Right renal cortex interstitium (tissue), 3 donors: ENCODE measurements at regions not wholly inside any gene's neighbourhood (a gene's known extent, or its start where the extent isn't known, plus 50 kb on each side); places are given as distances from the start of the nearest gene placed in this dataset.

Experiments
- DNase-seq, 3 donors: peaks; one replicate each; pipeline ENCODE4 v3.0.0-alpha.2; 2013; ENCODE audit warnings: low read depth in 3 of 3, low spot score in 2 of 3

DNA sequence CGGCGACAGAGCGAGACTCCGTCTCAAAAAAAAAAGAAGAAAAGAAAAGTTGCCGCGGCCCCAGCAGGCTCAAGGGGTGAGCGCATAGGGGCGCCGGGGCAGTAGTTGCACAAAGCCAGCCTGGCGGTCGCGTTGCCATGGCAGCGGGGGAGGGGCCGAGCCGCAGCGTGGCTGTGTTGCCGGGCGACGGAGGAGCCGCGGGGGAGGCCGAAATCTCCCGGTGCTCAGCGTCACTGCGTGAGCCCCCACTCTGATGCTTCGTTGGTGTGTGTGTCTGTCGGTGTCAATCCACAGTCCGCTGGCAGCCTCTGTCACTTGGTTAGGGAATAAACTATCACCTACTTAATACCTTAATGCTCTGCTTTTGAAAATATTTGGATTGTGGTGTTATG lies 82.9 kb upstream of the C1QTNF9B start:
- peak; percentile 58 to 71 (median 69) for DNase-seq

GRCh38 chr13:23983671-23984070 lies 86.4 kb upstream of the C1QTNF9B start:
- DNase-seq = no peak

- no peak for DNase-seq
Observed at GRCh38 chr13:23984546-23984945, 87.2 kb upstream of the C1QTNF9B start.

GRCh38 chr13:23985060-23985459 lies 87.8 kb upstream of the C1QTNF9B start:
- DNase-seq = no peak

DNA sequence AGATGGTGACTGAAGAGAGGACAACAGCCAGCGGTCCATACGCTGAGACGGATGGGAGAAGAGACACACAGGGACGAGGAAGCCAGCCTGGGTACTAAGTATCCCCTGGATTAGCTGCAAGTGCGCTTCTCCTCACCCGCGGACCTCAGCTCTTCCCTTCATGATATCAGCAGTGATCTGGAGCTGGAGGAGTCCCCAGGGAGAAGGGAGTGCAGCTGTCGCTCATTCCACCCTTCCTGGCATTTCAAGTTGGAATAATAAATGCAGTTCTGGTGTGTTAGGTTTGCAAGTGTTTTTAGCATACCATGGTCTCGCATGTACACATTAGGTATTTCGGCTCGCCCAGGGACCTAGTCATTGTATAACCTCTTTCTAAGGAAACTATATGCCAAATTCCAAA lies 88.5 kb upstream of the C1QTNF9B start:
- no peak for DNase-seq

DNA sequence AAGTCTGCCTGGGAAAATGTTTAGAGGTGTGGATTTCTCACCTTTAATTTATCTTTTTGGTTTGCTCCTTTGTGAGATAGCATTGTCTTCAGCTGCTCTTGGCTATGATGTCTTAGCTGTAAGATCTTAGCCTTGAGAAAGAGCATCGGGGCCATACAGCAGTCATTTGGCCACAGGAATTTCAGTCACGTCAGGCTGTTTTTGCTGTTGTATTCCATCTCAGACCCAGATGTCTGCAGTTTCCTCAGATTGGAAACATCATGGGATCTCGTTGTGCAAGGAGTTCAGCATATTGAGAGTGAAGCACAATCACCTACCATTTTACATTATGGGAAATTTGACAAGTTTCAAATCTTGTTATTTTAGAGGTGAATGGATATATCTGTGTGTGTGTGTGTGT lies 89.3 kb upstream of the C1QTNF9B start:
- DNase-seq = no peak

GRCh38 chr13:23987331-23987894 lies 90.1 kb upstream of the C1QTNF9B start:
- no peak for DNase-seq

DNA sequence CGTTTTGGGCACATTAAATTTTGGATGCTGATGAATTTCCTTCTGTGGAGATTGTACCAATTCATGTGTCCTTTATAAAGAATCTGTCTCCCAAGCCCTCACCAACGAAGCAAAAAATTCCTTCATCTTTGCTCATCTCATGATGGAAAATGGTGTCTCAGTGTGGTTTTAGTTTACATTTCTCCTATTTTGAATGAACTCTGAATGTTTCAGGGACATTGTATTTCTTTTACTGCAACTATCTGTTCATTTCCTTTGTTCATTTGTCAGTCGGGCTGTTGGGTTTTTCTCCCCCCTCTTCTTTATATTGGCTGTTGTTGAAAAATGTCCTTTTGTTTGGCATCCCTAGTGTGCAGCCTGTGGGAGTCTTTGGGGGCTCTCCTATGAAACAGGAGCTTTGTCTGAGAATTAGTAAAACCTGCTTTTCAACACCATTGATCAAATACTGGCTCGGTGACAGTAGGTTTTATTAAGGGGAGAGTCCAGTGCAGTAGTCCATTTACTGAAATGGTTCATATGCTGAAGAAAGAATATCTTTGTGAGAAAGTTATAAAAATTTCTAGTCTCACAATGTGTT lies 91.3 kb upstream of the C1QTNF9B start:
- no peak for DNase-seq

GRCh38 chr13:23990455-23990854 lies 93.2 kb upstream of the C1QTNF9B start:
- DNase-seq = no peak

DNA sequence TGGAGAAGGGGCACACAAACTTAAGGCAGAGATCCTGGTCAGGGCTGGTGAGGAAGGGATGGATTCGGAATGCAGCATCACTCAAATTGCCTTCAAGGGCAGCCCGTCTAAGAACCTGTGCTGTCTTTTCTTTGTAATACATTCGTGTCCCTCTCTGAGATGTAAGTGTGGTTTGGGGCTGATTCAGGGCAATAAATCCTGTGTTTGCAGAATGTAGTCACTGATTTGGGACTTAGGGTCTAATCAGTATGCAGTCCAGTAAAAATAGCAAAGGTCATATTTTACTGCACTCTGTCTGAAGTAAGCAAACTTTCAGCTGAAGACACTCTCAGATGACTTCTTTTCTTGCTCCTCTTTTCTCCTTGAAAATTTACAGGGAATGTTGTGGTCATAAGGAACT lies 93.8 kb upstream of the C1QTNF9B start:
- no peak for DNase-seq

DNA sequence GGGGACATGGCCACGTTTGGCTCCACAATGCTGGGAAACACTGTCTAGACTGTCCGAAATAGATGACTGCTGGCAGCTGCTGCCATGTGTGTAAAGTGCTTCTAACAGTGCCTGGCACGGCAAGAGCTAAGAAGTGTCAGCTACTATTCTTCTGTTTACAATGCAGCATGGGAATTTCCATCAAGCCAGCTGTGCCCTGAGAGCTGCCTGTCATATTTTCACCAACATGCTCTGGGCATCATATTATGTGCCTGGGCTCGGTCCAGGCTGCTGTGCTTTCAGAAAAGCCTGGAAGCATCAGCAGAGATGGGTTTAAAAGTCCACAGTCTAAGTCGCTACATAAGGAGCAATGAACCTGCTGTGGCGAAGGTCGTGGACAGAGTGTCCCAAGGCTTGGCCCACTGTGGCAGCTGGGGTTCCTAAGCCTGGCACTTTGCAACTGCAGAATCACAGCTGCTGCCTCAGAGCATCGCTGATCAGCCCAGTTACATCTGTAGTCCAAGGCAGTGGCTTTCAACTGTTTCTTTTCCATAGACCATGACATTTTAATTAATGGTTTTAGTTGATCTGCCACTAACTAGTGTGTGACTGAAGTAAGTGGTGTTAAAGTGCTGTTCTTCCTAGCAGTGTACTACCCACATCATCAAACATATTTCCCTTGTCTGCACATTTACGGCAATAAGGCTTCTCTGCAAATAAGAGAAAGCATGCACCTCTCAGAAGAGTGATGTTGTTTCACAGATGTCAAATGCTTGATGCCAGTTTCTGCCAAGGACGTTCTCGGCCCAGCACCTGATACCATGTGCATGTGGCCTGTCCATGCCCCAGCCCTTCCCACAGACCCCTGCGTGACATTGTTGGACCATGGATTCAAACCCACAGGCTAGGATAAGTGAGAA lies 95.7 kb upstream of the C1QTNF9B start:
- no peak for DNase-seq

GRCh38 chr13:23993680-23993985 lies 96.3 kb upstream of the C1QTNF9B start:
- DNase-seq = no peak

GRCh38 chr13:23995283-23996073 lies 98.2 kb upstream of the C1QTNF9B start:
- DNase-seq = no peak

DNA sequence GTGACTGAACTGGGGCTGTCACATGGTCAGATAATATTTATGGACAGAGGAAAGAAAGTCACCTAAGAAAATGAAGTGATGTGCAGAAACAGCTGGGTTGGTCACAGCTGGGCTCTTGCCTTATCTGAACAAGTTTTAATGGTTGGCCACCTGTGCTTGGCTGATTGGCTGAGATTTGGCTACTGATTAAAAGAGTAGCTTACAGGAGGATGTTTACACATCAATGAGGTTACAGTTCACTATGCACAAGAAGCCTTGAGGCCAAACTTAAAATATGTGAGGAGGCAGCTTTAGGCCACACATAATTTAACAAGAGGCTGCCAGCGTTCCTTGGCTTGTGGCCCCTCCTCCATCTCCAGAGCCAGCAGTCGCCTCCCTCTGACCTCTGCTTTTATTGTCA lies 99.2 kb upstream of the C1QTNF9B start:
- DNase-seq = no peak

GRCh38 chr13:23999424-23999823 lies 102.1 kb upstream of the C1QTNF9B start:
- DNase-seq = no peak

GRCh38 chr13:24002206-24002815 lies 105.0 kb upstream of the C1QTNF9B start:
- no peak for DNase-seq

- DNase-seq = no peak
Observed at GRCh38 chr13:24004142-24004899, 107.0 kb upstream of the C1QTNF9B start.

- DNase-seq = no peak
Observed at GRCh38 chr13:24004971-24005370, 107.7 kb upstream of the C1QTNF9B start.

DNA sequence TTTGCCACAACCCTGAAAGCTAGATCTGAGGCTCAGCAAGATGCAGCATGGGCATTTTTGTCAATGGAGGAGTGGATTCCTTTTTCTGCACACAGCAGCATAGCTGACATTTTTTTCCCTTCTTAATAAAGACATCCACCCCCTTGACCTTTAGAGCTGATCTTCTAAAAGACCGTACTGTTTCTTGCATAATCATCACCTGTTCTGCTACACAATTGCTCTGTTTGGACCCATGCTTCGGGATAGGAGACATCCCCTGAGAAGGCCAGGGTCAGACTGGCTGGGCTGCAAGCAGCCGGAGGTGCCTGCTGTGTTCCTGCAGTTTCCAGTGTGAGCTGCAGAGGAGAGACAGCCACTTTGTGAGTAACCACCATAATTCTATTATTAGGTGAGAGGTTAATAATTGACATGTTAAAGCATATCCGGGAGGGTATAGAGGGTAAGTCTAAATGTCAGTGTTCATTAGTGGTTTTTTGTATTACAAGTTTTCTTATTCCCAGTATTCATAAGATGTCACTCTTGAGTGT lies 108.5 kb upstream of the C1QTNF9B start:
- no peak for DNase-seq
